H1 (cell line): ENCODE measurements at regions not wholly inside any gene's neighbourhood (a gene's known extent, or its start where the extent isn't known, plus 50 kb on each side); places are given as distances from the start of the nearest gene placed in this dataset.

ENCODE experiments used
- CTCF ChIA-PET: fragments of 300-600 bp; sonication (Branson Sonifier 250); formaldehyde crosslinking; loops from one replicate; lab custom pipeline; 2021; ENCODE audit not compliant: partially characterized antibody; lab: Charles Lee
- POLR2A ChIA-PET: fragments of 300-600 bp; sonication (Branson Sonifier 250); formaldehyde crosslinking; loops from one replicate; lab custom pipeline; 2021; ENCODE audit warnings: inconsistent platforms; ENCODE audit not compliant: partially characterized antibody; lab: Charles Lee
- DNase-seq, 2 experiments: peaks; one replicate each; pipeline versions ENCODE4 v3.0.0 to v3.0.0-alpha.2; 2010 to 2022; ENCODE audit warnings: low spot score in 2 of 2, low read depth in 1 of 2, mixed read lengths in 1 of 2
- FAIRE-seq: peaks from 2 replicates; lab custom pipeline; 2011; peaks lifted over from hg19 to GRCh38; lab: Jason Lieb, UNC
- H2AFZ ChIP-seq: 2 replicates; pipeline ENCODE4 v1.8.1; 2012; ENCODE audit warnings: low read length, inconsistent platforms
- H2AK5ac ChIP-seq: 2 replicates; pipeline ENCODE4 v1.6.1; 2013; ENCODE audit warnings: low read depth, low read length
- H2BK120ac ChIP-seq: replicated peaks from 2 replicates; pipeline ENCODE3; 2013; ENCODE audit warnings: low read depth, low read length, inconsistent platforms
- H2BK12ac ChIP-seq: 2 replicates; pipeline ENCODE4 v1.6.1; 2013; ENCODE audit warnings: low read depth, low read length
- H2BK15ac ChIP-seq: 2 replicates; pipeline ENCODE4 v1.6.1; 2013; ENCODE audit warnings: low read length
- H2BK20ac ChIP-seq: 2 replicates; pipeline ENCODE4 v1.6.1; 2013; ENCODE audit warnings: low read length
- H2BK5ac ChIP-seq: 2 replicates; pipeline ENCODE4 v1.6.1; 2013; ENCODE audit warnings: low read depth, low read length
- H3K14ac ChIP-seq: 2 replicates; pipeline ENCODE4 v1.6.1; 2013; ENCODE audit warnings: inconsistent platforms; ENCODE audit not compliant: insufficient read length
- H3K18ac ChIP-seq: 2 replicates; pipeline ENCODE4 v1.6.1; 2013; ENCODE audit warnings: low read length; ENCODE audit errors: extremely low read depth
- H3K23ac ChIP-seq: 2 replicates; pipeline ENCODE4 v1.6.1; 2013; ENCODE audit warnings: inconsistent platforms; ENCODE audit not compliant: insufficient read length
- H3K23me2 ChIP-seq: 2 replicates; pipeline ENCODE4 v1.6.1; 2013; ENCODE audit warnings: low read depth, low read length
- H3K27ac ChIP-seq: 2 replicates; pipeline ENCODE4 v1.6.1; 2011; ENCODE audit warnings: low read depth, low read length, inconsistent platforms
- H3K27me3 ChIP-seq, 4 experiments: replicated peaks in 1 of 4; 1 replicate in 1 of 4; 2 replicates in 3 of 4; pipeline versions ENCODE4 v1.6.1 to v1.8.1; 2011 to 2013; ENCODE audit warnings: low read length in 3 of 4, mild to moderate bottlenecking in 3 of 4, inconsistent platforms in 2 of 4, mixed read lengths in 2 of 4, moderate library complexity in 1 of 4; ENCODE audit not compliant: control insufficient read depth in 3 of 4, insufficient read depth in 3 of 4; ENCODE audit errors: extremely low read depth in 1 of 4
- H3K36me3 ChIP-seq, 4 experiments: 2 replicates each; pipeline versions ENCODE4 v1.6.1 to v1.8.1; 2011 to 2013; ENCODE audit warnings: mild to moderate bottlenecking in 4 of 4, low read length in 3 of 4, moderate library complexity in 2 of 4, control low read depth in 1 of 4, inconsistent platforms in 1 of 4; ENCODE audit not compliant: insufficient read depth in 4 of 4, control insufficient read depth in 2 of 4
- H3K4ac ChIP-seq: replicated peaks from 2 replicates; pipeline ENCODE3; 2013; ENCODE audit warnings: low read length, low read depth, mixed read lengths, inconsistent platforms; ENCODE audit not compliant: insufficient read length
- H3K4me1 ChIP-seq, 4 experiments: replicated peaks in 1 of 4; 1 replicate in 1 of 4; 2 replicates in 3 of 4; pipeline versions ENCODE4 v1.6.1 to v1.8.1; 2011 to 2013; ENCODE audit warnings: low read length in 3 of 4, inconsistent platforms in 2 of 4, mixed read lengths in 1 of 4; ENCODE audit not compliant: insufficient read depth in 4 of 4, control insufficient read depth in 3 of 4
- H3K4me2 ChIP-seq, 2 experiments: 2 replicates each; pipeline versions ENCODE4 v1.6.1 to v1.8.1; 2011 to 2013; ENCODE audit warnings: low read depth in 2 of 2, low read length in 2 of 2, control low read depth in 1 of 2, inconsistent platforms in 1 of 2, mild to moderate bottlenecking in 1 of 2; ENCODE audit not compliant: insufficient read depth in 1 of 2
- H3K4me3 ChIP-seq, 4 experiments: fragments of 200-600, 300-600 bp in 1 of 4; sonication (generic), shearing (Covaris generic), sonication (Bioruptor Twin) in 1 of 4; 2 replicates each; pipeline versions ENCODE4 v1.5.1 to v1.8.1; 2011 to 2016; ENCODE audit warnings: low read length in 4 of 4, low read depth in 3 of 4, control low read depth in 2 of 4, inconsistent platforms in 2 of 4, mild to moderate bottlenecking in 2 of 4, mixed read lengths in 1 of 4, moderate library complexity in 1 of 4; ENCODE audit not compliant: insufficient read depth in 2 of 4; ENCODE audit errors: extremely low read depth in 1 of 4
- H3K56ac ChIP-seq: replicated peaks from 2 replicates; pipeline ENCODE3; 2013; ENCODE audit warnings: low read depth, mild to moderate bottlenecking, mixed read lengths, low read length, inconsistent platforms; ENCODE audit not compliant: insufficient read length
- H3K79me1 ChIP-seq: 2 replicates; pipeline ENCODE4 v1.6.1; 2013; ENCODE audit warnings: low read depth, low read length, control low read depth
- H3K79me2 ChIP-seq, 2 experiments: 2 replicates each; pipeline versions ENCODE4 v1.6.1 to v1.8.1; 2012 to 2013; ENCODE audit warnings: low read length in 2 of 2, mild to moderate bottlenecking in 2 of 2, inconsistent platforms in 1 of 2; ENCODE audit not compliant: insufficient read depth in 2 of 2, control insufficient read depth in 1 of 2
- H3K9ac ChIP-seq, 4 experiments: replicated peaks in 1 of 4; 1 replicate in 1 of 4; 2 replicates in 3 of 4; pipeline versions ENCODE4 v1.6.1 to v1.8.1; 2011 to 2013; ENCODE audit warnings: low read depth in 3 of 4, low read length in 3 of 4, control low read depth in 2 of 4, mild to moderate bottlenecking in 2 of 4, moderate library complexity in 2 of 4, inconsistent platforms in 1 of 4; ENCODE audit errors: extremely low read depth in 1 of 4
- H3K9me3 ChIP-seq, 2 experiments: 2 replicates each; pipeline versions ENCODE4 v1.6.1 to v1.8.1; 2012 to 2013; ENCODE audit warnings: mild to moderate bottlenecking in 2 of 2, moderate library complexity in 2 of 2, control low read depth in 1 of 2, inconsistent platforms in 1 of 2, low read depth in 1 of 2, low read length in 1 of 2, mixed read lengths in 1 of 2; ENCODE audit not compliant: insufficient read depth in 2 of 2
- H4K20me1 ChIP-seq, 2 experiments: replicated peaks in 1 of 2; 2 replicates each; pipeline versions ENCODE3 to v1.8.1; 2011 to 2013; ENCODE audit warnings: inconsistent platforms in 2 of 2, low read length in 2 of 2, mild to moderate bottlenecking in 1 of 2; ENCODE audit not compliant: insufficient read depth in 2 of 2, control insufficient read depth in 1 of 2
- H4K5ac ChIP-seq: 2 replicates; pipeline ENCODE4 v1.6.1; 2013; ENCODE audit warnings: low read length, low read depth, mixed read lengths, inconsistent platforms; ENCODE audit not compliant: insufficient read length
- H4K8ac ChIP-seq: 2 replicates; pipeline ENCODE4 v1.8.0; 2013; ENCODE audit warnings: mild to moderate bottlenecking, moderate library complexity, low read length, inconsistent platforms; ENCODE audit not compliant: insufficient read depth; ENCODE audit errors: extremely low read depth
- H4K91ac ChIP-seq: replicated peaks from 2 replicates; pipeline ENCODE3; 2013; ENCODE audit warnings: low read length, mixed read lengths, inconsistent platforms; ENCODE audit not compliant: insufficient read length
- RXRA ChIP-seq: IDR thresholded peaks from 2 replicates; pipeline ENCODE4 v1.6.1; 2011; ENCODE audit warnings: low read depth, mild to moderate bottlenecking, low read length, moderate library complexity; ENCODE audit not compliant: insufficient read depth
- TEAD4 ChIP-seq: IDR thresholded peaks from 2 replicates; pipeline ENCODE4 v1.6.1; 2012; ENCODE audit warnings: low read depth, low read length, inconsistent platforms, mixed read lengths
- WGBS, 2 experiments: shearing (Covaris generic) in 1 of 2; methylation state at CpG; one replicate each; pipeline versions ENCODE4 v1.1.6 to v1.1.7; 2013 to 2015; ENCODE audit warnings: low lambda C conversion rate in 2 of 2, mixed read lengths in 2 of 2, inconsistent platforms in 1 of 2, low coverage in 1 of 2, missing lambda C conversion rate in 1 of 2; ENCODE audit not compliant: insufficient replicate concordance in 2 of 2, insufficient coverage in 1 of 2, insufficient read length in 1 of 2; ENCODE audit errors: extremely low coverage in 1 of 2, missing lambda C conversion rate in 1 of 2; 5-methylcytosine and 5-hydroxymethylcytosine counted together
- TF ChIP-seq, protein P1 (sequence below): IDR thresholded peaks from 2 replicates; pipeline ENCODE4 v1.6.1; 2011; ENCODE audit warnings: low read length, improper control_type of control experiment

DNA sequence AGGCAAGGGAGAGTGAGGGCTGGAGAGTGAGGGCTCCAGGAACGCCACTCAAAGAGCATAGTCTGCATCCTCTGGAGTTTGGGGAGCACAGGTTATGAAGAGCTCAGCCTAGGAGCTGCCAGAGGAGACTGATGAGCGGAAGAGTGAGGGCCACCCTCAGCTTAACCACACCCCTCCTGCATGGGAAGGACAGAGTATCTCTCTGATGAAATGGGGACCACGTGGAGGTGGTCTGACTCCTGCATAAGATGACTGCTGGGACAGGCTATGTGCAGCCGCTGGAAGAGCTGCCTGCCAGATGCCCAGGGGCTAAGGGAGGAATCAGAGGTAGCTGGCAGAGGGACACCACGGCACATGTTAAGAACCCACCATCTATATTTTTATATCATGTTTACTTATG is 162.9 kb upstream of the POU2AF2 start:
- Histone ChIP-seq H3K4ac (no peak overlapping the region), H4K5ac (no peak overlapping the region), H2AFZ (peak overlapping the region; percentile 97), H4K91ac (no peak overlapping the region), H3K27me3 (no peaks in the 10 kb centered on the region), H3K4me2 (no peak overlapping the region), H4K20me1 (no peaks in the 10 kb centered on the region), H3K23ac (no peak overlapping the region), H2BK5ac (no peak overlapping the region), H3K23me2 (no peaks in the 10 kb centered on the region), H3K79me2 (no peaks in the 10 kb centered on the region), H3K36me3 (no peaks in the 10 kb centered on the region), H2BK120ac (no peak overlapping the region), H2AK5ac (no peak overlapping the region), H3K27ac (no peak overlapping the region), H3K79me1 (no peaks in the 10 kb centered on the region), H4K8ac (no peak overlapping the region), H3K4me1 (peaks cover 0 to 3% (median 3%) of the 10 kb centered on the region in 4 experiments; a peak in 4 of 7 replicates), H3K4me3 (no peak overlapping the region), H3K9ac (no peak overlapping the region), H2BK12ac (no peak overlapping the region; the same call in 1 of the 2 replicates), H3K18ac (no peak overlapping the region; the same call in 1 of the 2 replicates), H3K56ac (no peak overlapping the region), H2BK20ac (no peak overlapping the region), H2BK15ac (no peak overlapping the region), H3K9me3 (no peaks in the 10 kb centered on the region), H3K14ac (no peak overlapping the region)
- WGBS, 2 experiments, result 78% methylated on average over 5 of the region's 5 CpGs; no CpG with 5 or more reads in 1 of the 2 experiments
- TF ChIP-seq RXRA (no peak), TEAD4 (no peak)
- TF ChIP-seq, protein P1, sequence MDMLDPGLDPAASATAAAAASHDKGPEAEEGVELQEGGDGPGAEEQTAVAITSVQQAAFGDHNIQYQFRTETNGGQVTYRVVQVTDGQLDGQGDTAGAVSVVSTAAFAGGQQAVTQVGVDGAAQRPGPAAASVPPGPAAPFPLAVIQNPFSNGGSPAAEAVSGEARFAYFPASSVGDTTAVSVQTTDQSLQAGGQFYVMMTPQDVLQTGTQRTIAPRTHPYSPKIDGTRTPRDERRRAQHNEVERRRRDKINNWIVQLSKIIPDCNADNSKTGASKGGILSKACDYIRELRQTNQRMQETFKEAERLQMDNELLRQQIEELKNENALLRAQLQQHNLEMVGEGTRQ, result no peak
- DNase-seq (no peak), FAIRE-seq (no peak)
- POLR2A ChIA-PET, result no interaction called here
- CTCF ChIA-PET, result interaction anchor here (0.8 to 1.3 kb wide), 4 partner anchors 9 to 335 kb away, joined by 3 to 5 read pairs (median 3); no protein-coding TSS in a partner anchor
